Right lobe of liver (tissue), 4 donors: ENCODE measurements at regions not wholly inside any gene's neighbourhood (a gene's known extent, or its start where the extent isn't known, plus 50 kb on each side); places are given as distances from the start of the nearest gene placed in this dataset.

Experiments used
- POLR2A ChIP-seq: fragments of 450-650 bp; IDR thresholded peaks from one replicate; pipeline ENCODE4 v1.6.1; 2017; ENCODE audit warnings: antibody characterized with exemption, mild to moderate bottlenecking
- TF ChIP-seq, protein P1 (sequence below), 4 donors: fragments of 200-600 bp in 3 of 4; fragments of 450-650 bp in 1 of 4; IDR thresholded peaks; one replicate each; pipeline versions ENCODE4 v1.5.1 to v1.8.0; 2016 to 2022; ENCODE audit warnings: antibody characterized with exemption in 4 of 4, mild to moderate bottlenecking in 2 of 4
- donor health status: DM: no; HTN: no; CAD: no.
- donor health status: DM: no; HTN: no; CAD: no.
- donor health status: DM: no; HTN: yes; CAD: no.

DNA sequence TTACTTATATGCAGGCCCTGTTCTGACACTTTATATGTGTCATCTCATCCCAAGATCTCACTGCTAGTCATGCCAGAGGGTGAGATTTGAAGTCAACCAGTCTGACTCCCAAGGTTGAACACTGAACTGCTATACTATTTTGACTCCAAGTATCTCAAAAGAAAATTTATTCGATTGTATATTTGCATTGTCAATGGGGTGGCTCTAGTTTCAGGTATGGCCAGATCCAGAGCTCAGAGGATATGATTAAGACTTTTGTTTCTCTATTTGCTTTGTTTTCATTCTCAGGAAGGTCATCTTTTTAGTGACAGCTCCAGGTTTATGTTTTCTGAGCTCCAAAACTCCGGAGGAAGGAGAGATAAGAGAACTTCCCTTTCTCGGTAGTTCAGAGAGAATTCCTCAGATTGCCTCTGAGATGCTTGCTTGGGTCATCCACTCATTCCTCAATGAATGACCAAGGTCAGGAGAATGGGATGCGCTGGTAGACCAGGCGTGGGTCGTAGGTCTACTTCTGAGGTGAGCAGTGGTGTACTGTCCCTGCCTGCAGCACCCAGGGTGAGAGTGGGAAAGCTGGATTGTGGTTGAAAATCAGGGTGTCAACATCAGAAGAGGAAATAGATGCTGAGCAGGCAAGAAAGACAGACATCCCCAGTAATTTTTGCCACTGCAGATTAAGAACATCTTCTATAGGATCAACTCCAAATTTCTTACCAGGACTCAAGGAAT is 99.3 kb downstream of the PFDN4 start:
- TF ChIP-seq POLR2A, result no peak
- TF ChIP-seq, protein P1, sequence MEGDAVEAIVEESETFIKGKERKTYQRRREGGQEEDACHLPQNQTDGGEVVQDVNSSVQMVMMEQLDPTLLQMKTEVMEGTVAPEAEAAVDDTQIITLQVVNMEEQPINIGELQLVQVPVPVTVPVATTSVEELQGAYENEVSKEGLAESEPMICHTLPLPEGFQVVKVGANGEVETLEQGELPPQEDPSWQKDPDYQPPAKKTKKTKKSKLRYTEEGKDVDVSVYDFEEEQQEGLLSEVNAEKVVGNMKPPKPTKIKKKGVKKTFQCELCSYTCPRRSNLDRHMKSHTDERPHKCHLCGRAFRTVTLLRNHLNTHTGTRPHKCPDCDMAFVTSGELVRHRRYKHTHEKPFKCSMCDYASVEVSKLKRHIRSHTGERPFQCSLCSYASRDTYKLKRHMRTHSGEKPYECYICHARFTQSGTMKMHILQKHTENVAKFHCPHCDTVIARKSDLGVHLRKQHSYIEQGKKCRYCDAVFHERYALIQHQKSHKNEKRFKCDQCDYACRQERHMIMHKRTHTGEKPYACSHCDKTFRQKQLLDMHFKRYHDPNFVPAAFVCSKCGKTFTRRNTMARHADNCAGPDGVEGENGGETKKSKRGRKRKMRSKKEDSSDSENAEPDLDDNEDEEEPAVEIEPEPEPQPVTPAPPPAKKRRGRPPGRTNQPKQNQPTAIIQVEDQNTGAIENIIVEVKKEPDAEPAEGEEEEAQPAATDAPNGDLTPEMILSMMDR (IDR thresholded peaks at IDR 0.05), result no peak
